GM19240 (cell line): ENCODE measurements at regions not wholly inside any gene's neighbourhood (a gene's known extent, or its start where the extent isn't known, plus 50 kb on each side); places are given as distances from the start of the nearest gene placed in this dataset.

Source experiments
- DNase-seq: peaks from one replicate; pipeline ENCODE4 v3.0.0; 2011; ENCODE audit warnings: low spot score; ENCODE audit not compliant: insufficient read length

DNA sequence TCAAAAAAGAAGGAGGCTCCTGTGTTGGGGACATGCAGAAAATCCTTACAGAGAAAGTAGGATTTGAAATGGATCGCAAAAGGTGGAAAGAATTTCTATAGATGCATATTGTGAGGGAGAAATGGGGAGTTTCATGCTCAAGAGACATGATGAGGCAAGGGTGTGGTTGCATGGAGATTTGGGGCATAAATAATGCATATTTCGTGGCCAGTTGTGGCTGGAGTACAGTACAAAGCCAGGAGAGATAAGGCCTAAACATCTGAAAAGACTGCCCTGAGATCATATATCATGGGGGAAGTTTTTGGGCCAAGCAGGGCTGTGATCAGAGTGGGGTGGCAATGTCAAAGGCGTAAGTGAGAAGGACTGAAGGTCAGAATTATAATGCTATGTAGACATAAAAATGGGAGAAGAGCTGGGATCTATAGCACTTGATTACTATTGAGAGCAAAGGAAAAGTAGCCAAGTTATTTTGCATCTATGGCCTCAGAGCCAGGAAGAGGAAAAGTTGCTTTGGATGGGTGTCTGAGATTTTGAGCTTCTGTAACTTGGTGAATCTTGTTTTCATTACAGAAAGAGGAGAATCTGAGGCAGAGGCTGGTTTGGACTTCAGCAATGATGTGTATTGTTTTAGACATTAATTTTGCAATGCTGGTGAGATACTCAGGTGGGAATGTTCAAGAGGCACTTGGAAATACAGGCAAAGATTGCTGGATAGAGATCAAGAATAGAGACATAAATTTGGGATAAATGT is 166.6 kb downstream of the INHBA start:
- DNase-seq: no peak

DNA sequence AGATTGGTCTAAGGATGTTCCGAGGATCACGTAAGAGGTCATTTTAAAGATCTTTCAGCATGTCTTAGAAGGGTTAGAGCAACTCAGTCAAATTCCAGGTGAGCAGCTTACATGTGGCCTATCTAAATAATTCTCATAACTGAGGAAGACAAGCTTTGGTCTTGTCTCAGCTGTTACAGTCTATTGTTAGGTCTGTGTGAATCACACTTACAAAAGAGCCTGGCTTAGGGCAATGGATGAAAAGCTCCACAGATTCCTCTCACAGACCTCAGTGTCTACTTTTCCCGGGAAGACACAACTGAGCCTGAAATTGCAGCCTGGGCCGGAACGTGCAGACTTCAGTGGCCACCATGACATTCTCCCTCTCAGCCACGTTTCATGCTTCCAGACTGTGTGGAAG is 173.1 kb downstream of the INHBA start:
- DNase-seq: no peak

DNA sequence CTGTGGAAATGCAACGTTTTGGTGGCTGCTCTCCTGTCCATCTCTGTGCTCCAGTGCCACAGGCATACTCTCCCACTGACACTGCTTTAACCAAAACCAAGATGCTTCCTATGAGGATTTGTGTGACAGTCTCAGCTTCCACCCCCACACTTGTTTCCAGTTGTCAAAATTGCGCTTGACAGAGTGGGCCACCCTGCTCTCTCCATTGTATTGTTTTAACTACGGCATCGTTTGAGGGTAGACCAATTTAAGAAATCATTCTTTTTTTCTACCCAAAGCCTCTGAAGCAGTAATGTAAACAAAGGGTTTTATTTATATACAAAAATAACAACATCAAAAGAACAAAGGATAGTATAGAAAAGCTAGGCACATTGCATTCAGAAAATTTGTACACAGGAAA is 178.0 kb downstream of the INHBA start:
- DNase-seq: no peak

DNA sequence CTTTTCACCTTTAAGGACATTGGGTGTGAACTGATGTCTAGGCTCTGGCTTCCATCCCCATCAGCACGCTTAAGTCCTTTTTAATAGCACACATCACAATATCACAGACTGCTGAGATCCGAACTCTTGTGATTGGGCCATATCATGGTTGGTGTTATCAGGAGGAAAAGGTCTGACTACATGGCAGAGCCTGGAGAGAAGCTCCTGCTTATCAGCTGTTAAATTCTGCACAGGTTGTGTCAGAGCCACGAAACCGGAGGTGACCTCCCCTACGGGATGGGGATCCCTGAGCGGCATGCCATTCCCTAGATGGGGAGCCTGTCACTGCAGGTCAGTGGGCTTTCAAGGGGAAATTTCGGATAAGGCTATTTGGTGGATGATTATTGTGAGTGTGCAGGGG is 182.4 kb downstream of the INHBA start:
- DNase-seq: no peak

DNA sequence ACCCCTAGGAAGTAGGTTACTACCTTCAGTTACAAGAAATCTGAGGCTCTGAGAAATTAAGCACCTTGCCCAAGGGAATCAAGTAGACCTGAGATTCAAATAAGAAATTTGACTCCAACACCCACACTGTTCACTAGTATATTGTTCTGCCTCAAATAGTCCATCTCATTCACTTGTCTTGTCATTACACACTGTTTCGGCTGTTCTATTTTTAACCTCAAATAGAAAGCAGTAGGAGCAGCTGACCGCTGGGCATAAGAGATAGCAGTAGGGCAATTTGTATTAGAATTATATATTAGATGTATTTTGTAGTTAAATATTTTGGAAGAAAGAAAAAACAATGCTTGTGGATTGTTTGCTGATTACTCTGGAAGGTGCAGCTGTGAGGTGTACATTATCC is 185.1 kb downstream of the INHBA start:
- DNase-seq: no peak

DNA sequence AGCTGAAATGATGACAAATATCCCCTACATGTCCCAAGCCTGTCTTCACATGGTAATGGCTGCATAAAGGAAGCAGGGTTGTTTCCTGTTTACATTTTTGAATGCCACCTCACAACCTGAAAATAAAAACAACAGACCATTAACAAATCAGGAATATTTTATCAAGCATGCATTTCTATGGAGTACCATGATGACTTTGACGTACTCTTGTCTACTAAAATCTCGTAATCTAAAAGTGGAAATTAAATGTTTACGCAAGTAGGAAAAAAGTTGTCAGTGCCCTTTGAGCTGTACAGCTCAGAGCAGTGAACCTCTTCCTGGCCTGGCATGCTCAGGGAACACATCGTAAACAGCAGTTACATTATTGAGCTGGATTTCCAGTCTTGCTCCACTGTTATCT is 194.1 kb downstream of the INHBA start:
- no peak for DNase-seq

DNA sequence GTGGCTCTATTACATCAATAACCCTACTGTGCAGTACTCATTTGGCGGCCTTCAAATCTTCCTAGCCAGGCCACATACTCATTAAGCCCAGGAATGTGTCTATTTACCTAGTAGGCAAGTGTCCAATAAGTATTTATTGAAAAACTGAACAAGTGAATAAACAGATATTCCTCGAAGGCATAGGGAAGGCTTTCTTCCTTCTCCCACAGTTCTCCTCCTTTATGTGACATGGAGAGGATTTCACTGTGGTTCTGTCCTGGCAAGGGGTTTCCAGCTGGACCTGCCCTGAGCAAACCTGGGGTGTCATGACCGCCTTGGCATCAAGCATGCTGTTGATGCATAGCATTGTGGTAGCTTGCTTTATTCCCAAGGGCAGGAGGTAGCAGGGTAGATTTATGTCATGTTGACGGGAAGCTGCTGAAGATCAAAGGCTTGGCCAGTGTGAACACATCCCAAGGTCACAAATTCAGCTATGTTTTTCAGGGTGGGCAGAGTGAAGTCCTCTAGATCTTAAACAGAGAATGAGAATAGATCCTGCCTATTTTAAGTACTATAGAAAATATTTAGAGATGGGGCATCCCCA is 195.1 kb downstream of the INHBA start:
- no peak for DNase-seq

DNA sequence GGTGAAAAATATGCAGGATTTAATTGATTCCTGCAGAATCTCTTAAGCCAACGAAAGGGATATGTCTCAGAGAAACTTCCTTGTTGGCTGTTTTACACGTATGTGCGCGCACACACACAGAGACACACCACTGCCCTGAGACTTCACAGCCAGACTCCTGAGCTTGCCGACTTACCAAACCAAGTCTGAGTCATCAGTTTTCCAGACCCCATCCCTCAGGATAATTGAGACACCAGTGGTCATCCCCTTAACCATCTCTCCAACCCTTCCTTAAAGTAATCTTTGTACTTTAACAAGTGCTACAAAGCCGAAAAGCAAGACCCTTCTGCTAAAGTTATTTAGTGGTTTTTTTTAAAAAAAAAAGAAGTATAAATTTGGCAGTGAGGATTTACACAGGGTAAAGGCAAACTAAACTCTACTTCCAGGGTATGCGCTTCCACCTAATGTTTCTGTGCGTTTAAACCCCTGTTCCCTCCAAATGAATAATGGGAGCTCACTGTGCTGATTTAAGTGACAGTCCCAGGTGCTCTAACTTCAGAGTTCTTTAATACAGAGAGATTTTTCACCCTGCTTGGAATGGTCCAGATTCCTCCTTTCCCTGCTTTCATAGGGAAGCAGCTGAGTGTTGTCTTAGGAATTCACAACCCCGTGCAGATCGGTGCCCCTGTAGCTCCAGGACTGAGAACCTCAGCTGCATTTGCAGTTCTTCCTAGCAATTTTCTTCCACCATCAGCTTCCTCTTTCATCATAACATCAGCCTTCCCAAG is 198.5 kb downstream of the INHBA start:
- DNase-seq: no peak

DNA sequence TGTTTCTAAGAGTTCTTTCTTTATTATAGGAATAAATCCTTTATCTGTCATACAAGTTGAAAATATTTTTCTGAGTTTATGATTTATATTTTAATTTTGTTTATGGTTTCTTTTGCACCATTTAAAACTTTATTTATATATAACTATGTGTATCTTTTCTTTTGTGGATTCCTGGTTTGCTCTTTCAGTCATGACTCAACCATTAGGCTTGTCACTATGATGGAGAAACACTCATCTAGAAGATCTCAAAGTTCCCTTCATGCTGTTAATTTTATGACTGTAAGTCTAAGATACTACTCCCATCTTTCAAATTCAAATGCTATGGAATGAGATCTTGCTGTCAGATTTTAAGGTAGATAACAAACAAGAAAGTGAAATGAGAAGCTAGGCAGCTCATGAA is 199.5 kb downstream of the INHBA start:
- no peak for DNase-seq

DNA sequence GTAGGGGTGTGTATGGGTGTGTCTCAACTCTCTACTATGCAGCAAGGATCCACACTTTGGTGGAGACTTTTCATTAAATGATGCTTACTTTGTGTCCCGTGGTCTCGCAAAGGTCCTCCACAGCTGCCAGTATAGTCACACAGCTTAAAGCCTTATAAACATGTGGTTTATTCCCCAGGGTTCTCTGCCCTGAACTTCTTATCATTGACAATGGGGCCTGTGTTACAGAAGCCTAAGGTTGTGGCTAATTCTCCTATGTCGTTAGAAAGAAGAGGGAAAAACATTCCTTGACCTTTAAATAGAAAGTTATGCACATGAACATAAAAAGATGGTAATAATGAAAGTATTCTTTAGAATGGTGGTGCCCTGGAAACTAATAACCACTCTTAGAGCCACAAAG is 201.4 kb downstream of the INHBA start:
- no peak for DNase-seq

DNA sequence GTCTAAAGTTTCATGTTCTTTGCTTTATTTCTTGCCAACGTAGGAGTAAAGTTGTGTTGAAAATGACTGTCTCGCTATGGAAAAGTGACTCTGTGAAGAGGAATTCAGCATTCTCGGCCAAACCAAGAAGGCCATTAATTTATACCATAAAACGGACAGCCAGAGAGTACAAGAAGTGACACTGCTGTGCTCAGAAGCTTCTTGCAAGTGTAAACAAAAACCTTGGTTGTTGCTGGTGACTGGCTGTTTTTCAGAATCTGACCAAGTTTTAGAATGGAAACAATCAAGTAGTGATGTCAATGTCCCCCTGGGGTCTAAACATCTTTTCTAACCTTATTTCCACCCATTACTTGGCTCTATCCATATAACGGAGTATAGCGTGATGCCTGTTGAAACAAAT is 201.9 kb downstream of the INHBA start:
- no peak for DNase-seq

DNA sequence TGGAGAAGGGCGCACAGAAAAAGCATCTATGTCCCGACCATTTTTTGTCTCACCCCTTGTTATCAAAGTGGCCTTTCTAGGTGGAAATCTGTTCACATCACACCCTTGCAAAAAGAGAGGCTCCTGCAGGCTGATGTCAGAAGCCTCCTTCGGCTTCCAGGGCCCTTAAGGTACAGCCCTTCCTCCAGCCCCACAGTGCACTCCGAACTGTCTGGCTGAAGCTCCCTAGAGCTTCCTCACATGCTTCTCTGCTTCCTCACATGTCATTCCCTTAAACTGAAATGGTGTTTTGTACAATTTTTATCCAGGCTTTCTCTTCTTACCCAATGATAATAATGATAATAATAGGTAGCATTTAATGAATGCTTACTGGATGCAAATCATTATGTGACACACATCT is 210.3 kb downstream of the INHBA start:
- DNase-seq: no peak

DNA sequence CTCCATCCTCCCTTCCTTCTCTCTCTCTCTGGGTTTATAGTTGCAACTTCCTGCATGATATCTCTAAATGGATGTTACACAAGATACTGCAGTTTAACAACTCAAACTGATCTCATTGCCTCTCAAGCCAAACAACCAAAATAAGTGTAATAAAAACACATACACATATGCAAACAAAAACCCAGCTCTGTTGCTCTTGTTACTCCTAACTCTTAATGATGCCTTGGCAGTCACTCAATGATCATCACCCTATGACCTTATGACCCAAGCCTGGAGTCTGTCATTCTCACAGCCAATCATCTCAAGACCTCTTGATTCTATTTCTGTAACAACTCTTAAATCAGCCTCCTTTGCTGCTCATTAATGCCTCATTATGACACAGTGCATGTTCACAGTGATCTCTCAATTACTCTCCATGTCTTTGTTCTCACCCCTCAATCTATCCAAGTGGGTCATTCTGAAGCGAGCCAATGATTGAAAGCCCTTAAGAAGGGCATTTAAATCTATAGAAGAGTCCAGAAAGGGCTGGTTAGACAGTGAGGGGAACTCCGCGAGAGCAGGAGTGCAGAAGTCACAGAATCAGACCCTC is 210.9 kb downstream of the INHBA start:
- DNase-seq: no peak

DNA sequence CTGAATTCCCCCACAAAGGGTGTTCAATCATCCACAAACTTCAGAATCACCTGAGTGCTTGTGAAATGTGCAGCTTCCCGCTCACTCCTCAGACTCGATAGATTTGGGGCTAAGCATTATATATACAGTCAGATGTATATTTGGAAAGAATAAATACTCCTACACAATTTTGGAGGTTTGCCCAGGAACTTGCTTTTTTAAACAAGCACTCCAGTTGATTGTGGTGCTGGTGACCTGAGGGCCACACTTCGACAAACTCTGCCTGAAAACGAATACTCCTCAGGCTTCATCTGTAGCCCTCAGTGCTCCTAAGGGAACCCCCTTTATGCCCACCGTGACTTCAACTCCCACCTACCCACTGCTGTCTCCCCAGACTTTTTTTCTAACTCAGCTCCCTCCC is 211.6 kb downstream of the INHBA start:
- no peak for DNase-seq

DNA sequence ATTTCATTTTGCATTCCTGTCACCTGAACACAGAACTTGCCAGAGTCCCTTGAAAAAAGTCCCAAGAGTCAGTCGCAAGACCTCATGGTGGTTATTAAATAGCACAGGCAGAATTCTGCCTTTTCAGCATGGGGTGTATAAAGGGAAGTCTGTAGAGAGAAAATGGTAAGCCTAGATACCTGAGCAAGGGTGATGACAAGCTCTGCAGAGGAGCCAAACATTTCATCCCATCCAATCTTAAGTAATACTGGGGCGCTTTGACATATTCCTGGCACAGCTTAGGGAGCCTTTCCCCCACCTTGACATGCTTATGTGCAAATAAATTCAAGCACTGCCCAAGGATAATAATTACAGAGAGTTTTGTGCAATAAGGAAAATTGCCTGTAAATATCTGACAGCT is 213.0 kb downstream of the INHBA start:
- no peak for DNase-seq

DNA sequence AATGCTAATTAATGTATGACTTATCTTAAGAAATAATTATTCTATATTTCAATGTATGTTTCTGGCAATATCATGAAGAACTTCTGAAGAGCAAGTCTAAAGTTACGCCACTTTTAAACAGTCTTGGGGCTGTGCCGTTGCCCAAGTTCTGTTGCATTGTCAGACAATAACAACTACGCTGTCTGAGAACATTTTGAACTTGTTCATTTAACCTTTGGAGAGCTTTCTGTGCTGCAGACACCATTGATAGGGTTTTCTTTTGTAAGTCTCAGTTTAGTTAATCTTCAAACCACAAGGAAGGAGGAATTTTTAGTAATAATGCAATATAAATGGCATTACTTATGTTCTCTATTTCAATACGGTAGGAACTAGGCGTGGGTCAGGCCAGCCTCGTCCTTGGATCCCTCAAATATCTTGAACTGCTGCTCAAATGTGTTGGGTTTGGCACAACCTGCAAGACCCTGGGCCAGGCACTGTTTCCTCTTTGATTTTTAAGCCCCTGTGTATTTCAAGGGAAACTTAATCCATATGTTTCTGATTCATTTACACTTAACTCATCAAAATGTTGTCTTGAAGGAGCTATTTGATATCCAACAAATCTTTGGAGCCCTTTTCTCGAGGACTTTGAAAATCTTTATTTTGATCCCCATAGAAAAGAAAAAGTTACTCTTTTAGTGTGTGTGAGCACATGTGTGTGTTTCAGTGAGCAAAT is 215.5 kb downstream of the INHBA start:
- DNase-seq: no peak

DNA sequence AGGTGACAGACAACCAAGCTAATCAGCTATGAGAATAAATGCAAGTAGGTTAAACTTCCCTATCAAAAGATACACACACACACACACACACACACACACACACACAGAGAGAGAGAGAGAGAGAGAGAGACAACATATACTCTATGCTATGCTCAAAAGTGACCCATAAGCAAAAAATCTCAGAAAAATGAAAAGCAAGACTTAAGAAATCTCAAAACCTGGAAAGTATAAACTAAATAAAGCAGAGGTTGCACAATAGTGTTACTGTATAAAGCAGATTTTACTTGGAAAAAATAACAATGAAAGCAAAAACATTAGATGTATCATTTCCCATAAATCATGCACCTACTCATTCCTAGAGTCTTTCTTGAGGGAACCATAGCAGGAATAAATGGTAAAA is 221.5 kb downstream of the INHBA start:
- DNase-seq: no peak

DNA sequence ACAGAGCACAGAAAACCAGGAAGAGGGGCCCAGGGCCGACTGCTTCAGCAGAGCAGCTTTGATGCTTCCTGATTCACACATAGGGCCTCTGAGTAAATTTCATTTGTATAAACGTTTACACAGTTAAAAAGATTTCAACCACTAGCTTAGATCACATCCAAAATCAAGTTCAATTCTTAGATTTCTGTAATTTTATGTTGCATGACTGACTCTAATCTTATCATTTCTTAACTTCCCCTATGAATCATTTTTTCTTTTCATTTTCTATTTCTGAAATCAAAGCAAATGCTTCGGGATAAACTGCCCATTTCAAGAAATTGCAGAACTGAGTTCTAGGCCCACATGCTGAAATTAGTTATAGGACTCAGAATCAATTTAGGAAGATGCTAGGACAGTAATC is 224.7 kb downstream of the INHBA start:
- DNase-seq: no peak

DNA sequence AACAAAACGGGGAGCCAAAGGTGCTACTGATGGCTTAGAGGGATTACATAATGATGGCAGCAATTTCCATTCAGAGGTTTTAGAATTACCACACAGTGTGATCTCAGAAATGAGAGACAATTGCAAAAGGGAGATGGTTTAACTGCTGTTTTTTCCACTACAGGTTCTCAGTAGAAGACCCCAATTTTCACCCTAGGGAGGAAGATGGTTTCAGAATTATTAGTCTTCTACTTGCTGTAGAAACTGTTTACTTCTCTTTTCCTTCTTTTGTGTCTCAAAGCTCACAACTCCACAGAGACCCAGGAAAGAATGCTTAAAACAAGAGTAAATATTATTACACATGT is 226.5 kb downstream of the INHBA start:
- DNase-seq: no peak

DNA sequence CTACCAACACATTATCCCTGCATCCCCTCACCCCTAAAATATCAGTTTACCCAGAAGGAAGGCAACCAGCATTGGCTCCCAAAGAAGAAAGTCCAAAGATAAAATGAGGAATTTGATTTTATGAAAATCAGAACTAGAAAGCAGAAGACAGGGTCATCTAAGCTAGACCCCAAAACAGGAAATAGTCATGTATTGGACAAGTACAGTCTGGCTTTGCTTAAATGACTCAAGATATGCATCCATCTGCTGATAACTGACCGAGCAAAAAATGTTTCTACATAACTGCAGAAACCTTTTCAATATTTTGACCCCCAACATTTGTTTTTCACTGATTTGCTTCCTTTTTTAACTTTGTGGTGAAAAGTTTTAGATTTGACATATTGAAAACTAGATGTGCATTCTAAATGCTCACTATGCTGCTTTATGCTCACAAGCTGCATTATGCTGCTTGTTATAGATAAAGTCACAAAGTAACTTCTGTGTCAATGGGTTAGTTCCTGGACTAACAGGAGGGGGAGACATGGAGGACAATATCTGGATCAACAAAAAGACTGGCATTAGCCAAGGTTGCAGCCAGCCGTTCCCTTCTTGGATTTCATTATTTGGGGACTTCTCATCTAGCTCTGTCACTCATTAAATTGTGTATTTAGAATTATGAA is 227.0 kb downstream of the INHBA start:
- DNase-seq: no peak

DNA sequence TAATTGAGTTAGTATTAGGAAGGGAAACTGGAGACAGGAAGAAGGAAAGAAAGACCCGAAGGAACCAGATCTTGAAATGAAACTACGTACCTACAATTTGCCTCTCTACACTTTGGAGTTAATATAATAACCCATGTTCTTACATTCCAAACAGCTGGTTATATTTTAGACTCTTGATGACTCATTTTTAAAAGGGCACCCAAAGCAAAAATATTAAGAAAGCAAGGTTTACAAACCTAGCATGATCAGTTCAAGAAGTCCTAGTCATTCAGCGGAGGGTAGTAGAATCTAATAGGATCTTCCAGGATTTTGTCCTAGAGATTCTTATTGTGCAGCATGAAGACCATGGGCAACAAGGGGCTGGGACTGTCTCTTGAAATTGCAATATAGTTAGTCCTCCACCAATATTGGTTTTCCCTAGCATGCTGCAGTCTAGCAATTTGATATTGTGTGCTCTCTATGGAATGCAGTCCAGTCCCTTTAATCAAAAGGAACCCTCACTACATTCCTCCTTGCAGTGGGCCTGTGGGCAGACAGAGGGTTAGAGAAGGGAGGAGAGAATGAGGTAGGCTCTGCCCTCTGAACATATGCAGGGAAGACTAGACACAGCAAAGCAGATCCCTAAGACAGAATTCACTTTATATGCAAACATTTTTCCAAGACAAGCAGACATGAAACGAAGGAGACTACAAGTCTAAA is 230.3 kb downstream of the INHBA start:
- DNase-seq: no peak
